ENCODE measurements at regions not wholly inside any gene's neighbourhood (a gene's known extent, or its start where the extent isn't known, plus 50 kb on each side); places are given as distances from the start of the nearest gene placed in this dataset.

DNA sequence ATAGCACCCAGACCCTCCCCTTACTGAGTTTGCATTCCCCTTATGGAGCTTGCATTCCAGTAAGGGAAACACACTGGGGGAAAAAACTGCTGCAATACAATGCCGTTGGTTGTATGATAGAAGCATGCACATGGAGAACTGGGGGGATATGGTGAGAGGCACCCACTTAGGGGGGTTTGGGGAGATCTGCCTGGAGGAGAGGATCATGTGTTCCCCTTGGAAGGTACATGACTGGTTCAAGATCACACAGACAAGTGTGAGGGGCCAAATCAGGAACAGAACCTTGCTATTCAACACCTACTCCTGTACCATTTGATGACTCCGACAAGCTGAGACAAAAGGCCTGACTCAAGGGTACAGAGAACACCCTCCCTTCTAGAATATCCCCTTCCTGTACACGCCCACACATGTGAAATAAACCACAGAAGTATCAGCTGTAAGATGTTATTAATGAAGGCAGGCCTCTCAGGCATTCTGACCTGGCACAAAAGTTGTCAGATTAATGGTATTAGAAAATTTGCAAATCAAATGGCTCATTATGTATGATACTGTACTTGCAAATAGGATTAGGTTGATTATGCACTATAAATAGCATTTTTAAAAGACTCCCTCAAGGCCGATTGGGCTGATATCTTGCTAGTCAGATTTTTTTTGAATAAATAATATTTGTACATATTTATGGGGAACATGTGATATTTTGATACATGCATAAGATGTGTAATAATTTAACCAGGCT lies 122.2 kb downstream of the NPY start:
- no peak for DNase-seq (ENCODE audit: extremely low spot score, unreplicated experiment)
- H3K4me3 Mint-ChIP-seq: no peak overlapping the region
- H3K27me3 Mint-ChIP-seq: peaks cover 3% of the 10 kb centered on the region
- TF ChIP-seq, protein P1, sequence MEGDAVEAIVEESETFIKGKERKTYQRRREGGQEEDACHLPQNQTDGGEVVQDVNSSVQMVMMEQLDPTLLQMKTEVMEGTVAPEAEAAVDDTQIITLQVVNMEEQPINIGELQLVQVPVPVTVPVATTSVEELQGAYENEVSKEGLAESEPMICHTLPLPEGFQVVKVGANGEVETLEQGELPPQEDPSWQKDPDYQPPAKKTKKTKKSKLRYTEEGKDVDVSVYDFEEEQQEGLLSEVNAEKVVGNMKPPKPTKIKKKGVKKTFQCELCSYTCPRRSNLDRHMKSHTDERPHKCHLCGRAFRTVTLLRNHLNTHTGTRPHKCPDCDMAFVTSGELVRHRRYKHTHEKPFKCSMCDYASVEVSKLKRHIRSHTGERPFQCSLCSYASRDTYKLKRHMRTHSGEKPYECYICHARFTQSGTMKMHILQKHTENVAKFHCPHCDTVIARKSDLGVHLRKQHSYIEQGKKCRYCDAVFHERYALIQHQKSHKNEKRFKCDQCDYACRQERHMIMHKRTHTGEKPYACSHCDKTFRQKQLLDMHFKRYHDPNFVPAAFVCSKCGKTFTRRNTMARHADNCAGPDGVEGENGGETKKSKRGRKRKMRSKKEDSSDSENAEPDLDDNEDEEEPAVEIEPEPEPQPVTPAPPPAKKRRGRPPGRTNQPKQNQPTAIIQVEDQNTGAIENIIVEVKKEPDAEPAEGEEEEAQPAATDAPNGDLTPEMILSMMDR (conservative IDR thresholded peaks at IDR 0.05): no peak
- peaks cover 6% of the 10 kb centered on the region for H3K4me1 Mint-ChIP-seq (ENCODE audit: unreplicated experiment)
- H3K36me3 Mint-ChIP-seq: no peaks in the 10 kb centered on the region
- no peak overlapping the region for H3K27ac Mint-ChIP-seq
- no peaks in the 10 kb centered on the region for H3K9me3 Mint-ChIP-seq

- H3K4me3 Mint-ChIP-seq: no peak overlapping the region
- H3K9me3 Mint-ChIP-seq: no peaks in the 10 kb centered on the region
- no peaks in the 10 kb centered on the region for H3K36me3 Mint-ChIP-seq
- peaks cover 4% of the 10 kb centered on the region for H3K4me1 Mint-ChIP-seq (ENCODE audit: unreplicated experiment)
- no peak for DNase-seq (ENCODE audit: extremely low spot score, unreplicated experiment)
- H3K27ac Mint-ChIP-seq: no peak overlapping the region
- TF ChIP-seq, protein P1 (conservative IDR thresholded peaks at IDR 0.05): no peak
- H3K27me3 Mint-ChIP-seq: peaks cover 2% of the 10 kb centered on the region
These were observed 122.9 kb downstream of the NPY start for GRCh38 chr7:24406789-24407299.

DNA sequence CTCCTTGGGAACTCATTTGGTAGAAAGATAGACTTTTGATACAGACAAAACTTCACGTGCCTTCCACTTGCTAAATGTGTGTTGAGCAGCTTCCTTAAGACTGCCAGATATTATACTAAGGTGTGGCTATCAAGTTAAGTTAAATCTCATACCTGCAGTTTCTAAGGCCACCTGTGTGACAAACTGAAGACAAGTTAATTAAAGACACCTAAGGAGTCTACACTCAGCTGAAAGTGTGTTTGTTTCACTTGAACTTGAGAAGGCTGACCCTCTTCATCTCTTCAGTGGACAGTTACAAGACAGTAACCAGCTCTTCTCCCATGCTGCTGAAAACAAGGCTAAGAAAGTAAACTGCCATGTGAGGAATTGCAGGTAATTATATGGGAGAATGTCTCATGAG lies 124.0 kb downstream of the NPY start:
- TF ChIP-seq, protein P1 (conservative IDR thresholded peaks at IDR 0.05): no peak
- no peaks in the 10 kb centered on the region for H3K27me3 Mint-ChIP-seq
- DNase-seq (ENCODE audit: extremely low spot score, unreplicated experiment): no peak
- H3K4me1 Mint-ChIP-seq (ENCODE audit: unreplicated experiment): no peaks in the 10 kb centered on the region
- no peaks in the 10 kb centered on the region for H3K36me3 Mint-ChIP-seq
- H3K4me3 Mint-ChIP-seq: no peak overlapping the region
- no peaks in the 10 kb centered on the region for H3K9me3 Mint-ChIP-seq
- H3K27ac Mint-ChIP-seq: no peak overlapping the region

DNA sequence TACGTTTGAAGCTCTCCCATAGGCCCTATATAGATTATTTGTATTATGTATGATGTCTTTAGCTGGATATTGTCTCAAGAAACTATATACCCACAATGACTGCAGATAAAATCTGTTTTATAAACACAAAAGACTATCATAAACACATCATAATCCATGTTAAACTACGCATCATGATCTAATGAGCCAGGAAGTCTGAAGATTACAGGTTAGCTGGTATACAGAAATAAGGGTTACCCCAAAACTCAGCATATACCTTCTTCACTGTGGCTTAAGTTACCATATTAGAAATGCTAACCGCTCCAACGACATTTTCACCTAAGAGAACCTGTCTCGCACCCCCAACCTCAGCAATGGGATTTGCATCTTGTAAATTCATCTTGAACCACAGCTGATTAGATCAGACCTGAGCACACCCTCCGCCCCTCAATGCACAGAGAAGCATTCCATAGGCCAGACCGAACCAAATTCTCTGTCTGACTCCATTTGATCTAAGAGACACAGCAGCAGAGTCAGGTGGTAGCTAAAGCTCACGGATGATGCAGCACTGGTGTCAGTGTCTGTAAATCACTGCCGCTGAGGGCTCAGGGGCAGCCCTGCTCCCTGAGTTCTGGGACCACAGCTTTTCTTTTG lies 124.9 kb downstream of the NPY start:
- DNase-seq (ENCODE audit: extremely low spot score, unreplicated experiment): no peak

DNA sequence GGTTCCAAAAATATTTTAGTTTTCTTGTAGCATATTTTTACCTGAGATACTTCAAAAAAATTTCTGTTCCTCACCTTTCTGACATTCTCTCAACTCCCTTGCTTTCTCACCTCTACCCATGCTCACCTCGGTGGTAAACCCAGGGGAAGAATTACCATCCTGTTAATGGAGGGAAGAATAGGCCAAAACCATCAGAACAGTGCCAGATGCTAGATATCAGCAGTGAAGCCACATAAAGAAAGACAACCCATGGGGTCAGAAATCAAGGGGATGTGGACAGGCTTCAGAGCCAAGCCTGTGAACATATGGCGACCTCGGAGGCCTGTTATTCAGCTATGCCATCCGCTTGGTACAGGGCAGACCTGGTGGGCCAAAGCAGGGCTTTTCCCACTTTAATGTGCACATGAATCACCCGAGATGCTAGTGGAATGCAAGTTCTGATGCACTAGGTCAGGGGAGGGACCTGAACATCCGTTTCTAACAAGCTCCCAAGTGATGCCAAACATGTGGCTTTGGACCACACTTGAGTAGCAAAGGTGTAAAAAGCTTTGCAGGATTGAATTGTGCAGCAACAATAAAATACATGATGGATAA lies 125.5 kb downstream of the NPY start:
- no peak for DNase-seq (ENCODE audit: extremely low spot score, unreplicated experiment)
- TF ChIP-seq, protein P1 (conservative IDR thresholded peaks at IDR 0.05): no peak
- Mint-ChIP-seq H3K36me3 (no peaks in the 10 kb centered on the region), H3K27ac (no peak overlapping the region), H3K27me3 (no peaks in the 10 kb centered on the region), H3K9me3 (no peaks in the 10 kb centered on the region), H3K4me3 (no peak overlapping the region), H3K4me1 (ENCODE audit: unreplicated experiment) (no peaks in the 10 kb centered on the region)

More for the DNA sequence above, 124.9 kb downstream of the NPY start:
- Mint-ChIP-seq H3K4me1 (ENCODE audit: unreplicated experiment) (no peaks in the 10 kb centered on the region), H3K27ac (no peak overlapping the region), H3K36me3 (no peaks in the 10 kb centered on the region), H3K27me3 (no peaks in the 10 kb centered on the region), H3K9me3 (no peaks in the 10 kb centered on the region), H3K4me3 (no peak overlapping the region)
- TF ChIP-seq, protein P1 (conservative IDR thresholded peaks at IDR 0.05): no peak

Measured in type B pancreatic cell (in vitro differentiated cells).